ENCODE measurements at regions not wholly inside any gene's neighbourhood (a gene's known extent, or its start where the extent isn't known, plus 50 kb on each side); places are given as distances from the start of the nearest gene placed in this dataset.

GRCh38 chr13:38415233-38415632 lies 65.6 kb downstream of the UFM1 start:
- TF ChIP-seq CTCF (IDR thresholded peaks at IDR 0.05; ENCODE audit: low read depth, low read length), result no peak
- no peak for TF ChIP-seq MAX (IDR thresholded peaks at IDR 0.05; ENCODE audit: low read depth, low read length)

Data from NB4 (cell line).